ENCODE measurements at regions not wholly inside any gene's neighbourhood (a gene's known extent, or its start where the extent isn't known, plus 50 kb on each side); places are given as distances from the start of the nearest gene placed in this dataset.
A peak's percentile ranks its signal among the peaks of the same experiment; 100 is the strongest.
"Not testable (repeated sequence)": the region's sequence is repeated elsewhere in the genome, so short reads cannot be mapped to it uniquely, and the experiment has no call there.

DNA sequence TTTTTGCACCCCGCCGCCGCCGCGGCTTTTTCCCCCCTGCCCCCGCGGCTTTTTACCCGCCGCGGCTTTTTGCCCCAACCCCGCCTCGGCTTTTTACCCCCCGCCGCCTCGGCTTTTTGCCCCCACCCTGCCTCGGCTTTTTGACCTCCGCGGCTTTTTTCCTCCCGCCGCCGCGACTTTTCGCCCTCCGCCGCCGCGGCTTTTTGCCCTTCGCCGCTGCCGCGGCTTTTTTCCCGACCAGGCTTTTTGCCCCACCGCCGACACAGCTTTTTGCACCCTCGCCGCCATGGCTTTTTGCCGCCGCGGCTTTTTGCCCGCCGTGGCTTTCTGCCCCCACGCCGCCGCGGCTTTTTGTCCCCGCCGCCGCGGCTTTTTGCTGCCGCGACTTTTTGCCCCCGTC is 137.0 kb upstream of the TP53TG3D start:
- peak; percentile 6 for DNase-seq (ENCODE audit: low spot score)
- TF ChIP-seq, protein P1, sequence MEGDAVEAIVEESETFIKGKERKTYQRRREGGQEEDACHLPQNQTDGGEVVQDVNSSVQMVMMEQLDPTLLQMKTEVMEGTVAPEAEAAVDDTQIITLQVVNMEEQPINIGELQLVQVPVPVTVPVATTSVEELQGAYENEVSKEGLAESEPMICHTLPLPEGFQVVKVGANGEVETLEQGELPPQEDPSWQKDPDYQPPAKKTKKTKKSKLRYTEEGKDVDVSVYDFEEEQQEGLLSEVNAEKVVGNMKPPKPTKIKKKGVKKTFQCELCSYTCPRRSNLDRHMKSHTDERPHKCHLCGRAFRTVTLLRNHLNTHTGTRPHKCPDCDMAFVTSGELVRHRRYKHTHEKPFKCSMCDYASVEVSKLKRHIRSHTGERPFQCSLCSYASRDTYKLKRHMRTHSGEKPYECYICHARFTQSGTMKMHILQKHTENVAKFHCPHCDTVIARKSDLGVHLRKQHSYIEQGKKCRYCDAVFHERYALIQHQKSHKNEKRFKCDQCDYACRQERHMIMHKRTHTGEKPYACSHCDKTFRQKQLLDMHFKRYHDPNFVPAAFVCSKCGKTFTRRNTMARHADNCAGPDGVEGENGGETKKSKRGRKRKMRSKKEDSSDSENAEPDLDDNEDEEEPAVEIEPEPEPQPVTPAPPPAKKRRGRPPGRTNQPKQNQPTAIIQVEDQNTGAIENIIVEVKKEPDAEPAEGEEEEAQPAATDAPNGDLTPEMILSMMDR (IDR thresholded peaks at IDR 0.05; ENCODE audit: extremely low read depth, missing control alignments), result no peak

GRCh38 chr16:32116533-32116932 is 136.6 kb upstream of the TP53TG3D start:
- DNase-seq (ENCODE audit: low spot score), result not testable (repeated sequence)

- DNase-seq (ENCODE audit: low spot score), result not testable (repeated sequence)
Observed at GRCh38 chr16:32120372-32120771, 132.7 kb upstream of the TP53TG3D start.

- DNase-seq (ENCODE audit: low spot score), result not testable (repeated sequence)
Observed at GRCh38 chr16:32120779-32121178, 132.3 kb upstream of the TP53TG3D start.

- not testable (repeated sequence) for DNase-seq (ENCODE audit: low spot score)
Observed at GRCh38 chr16:32121273-32121900, 131.7 kb upstream of the TP53TG3D start.

DNA sequence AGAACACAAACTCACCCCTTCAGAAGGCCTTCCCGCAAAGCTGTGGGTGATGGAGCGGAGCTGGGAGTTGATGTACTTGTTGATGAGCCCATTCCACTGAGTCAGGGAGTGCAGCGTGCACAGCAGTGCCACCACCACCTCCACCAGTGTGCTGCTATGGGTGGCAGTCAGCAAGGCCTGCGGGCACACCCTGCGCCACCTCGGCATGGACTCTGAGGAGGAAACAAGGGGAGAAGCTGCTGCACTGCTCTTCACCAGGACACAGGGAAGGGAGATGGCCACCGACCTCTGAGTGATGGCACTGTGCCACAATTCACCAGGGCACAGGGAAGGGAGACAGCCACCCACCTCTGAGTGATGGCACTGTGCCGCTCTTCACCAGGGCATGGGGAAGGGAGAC is 100.7 kb upstream of the TP53TG3D start:
- DNase-seq (ENCODE audit: low spot score), result not testable (repeated sequence)

DNA sequence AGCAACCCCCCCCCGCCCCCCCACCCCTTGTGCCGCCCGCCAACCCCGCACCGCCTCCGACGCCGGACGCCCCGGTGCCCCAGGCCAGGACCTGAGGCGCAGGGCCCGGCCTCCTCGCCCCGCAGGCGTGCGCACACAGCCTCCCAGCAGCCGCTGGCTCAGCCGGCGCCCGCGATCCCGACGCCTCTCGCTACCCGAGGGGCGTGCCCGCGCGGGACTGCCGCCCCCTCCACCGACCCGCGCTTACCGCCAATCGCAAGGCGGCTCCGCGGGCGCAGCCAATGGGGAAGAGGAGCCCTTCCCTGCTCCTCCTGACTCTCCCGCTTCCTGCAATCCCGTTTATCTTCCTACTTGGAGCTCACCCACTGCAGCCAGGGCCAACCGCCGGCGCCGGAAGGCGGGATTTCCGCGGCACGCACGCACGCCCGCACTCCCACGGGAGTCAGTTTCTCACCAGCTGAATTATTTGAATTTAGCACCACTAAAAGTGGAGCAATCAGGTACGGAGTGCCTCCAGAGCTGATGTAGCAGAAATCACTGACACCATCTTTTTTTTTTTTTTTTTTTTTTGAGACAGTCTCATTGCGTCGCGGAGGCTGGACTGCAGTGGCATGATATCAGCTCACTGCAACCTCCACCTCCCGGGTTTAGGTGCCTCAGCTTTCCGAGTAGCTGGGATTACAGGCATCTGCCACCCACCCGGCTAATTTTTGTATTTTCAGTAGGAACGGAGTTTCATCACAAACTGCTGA is 65.0 kb upstream of the TP53TG3D start:
- not testable (repeated sequence) for DNase-seq (ENCODE audit: low spot score)

GRCh38 chr16:32202585-32202984 is 50.5 kb upstream of the TP53TG3D start:
- not testable (repeated sequence) for DNase-seq (ENCODE audit: low spot score)

All from GM20000 (cell line).